ENCODE measurements at regions not wholly inside any gene's neighbourhood (a gene's known extent, or its start where the extent isn't known, plus 50 kb on each side); places are given as distances from the start of the nearest gene placed in this dataset.
"Not testable (repeated sequence)": the region's sequence is repeated elsewhere in the genome, so short reads cannot be mapped to it uniquely, and the experiment has no call there.

GRCh38 chr5:162956570-162956969 is 480.8 kb upstream of the CCNG1 start:
- Histone ChIP-seq H3K4me1 (ENCODE audit: control insufficient read depth in 1 of 2, insufficient read depth in 1 of 2, low read depth in 1 of 2, low read length in 1 of 2) (no peaks in the 10 kb centered on the region), H3K27ac (no peak overlapping the region), H3K36me3 (no peaks in the 10 kb centered on the region), H3K27me3 (no peaks in the 10 kb centered on the region), H3K9me3 (no peaks in the 10 kb centered on the region), H3K4me3 (ENCODE audit: low read depth in 1 of 2, low read length in 1 of 2) (no peak overlapping the region)
- no peak for TF ChIP-seq CTCF (IDR thresholded peaks at IDR 0.05)

DNA sequence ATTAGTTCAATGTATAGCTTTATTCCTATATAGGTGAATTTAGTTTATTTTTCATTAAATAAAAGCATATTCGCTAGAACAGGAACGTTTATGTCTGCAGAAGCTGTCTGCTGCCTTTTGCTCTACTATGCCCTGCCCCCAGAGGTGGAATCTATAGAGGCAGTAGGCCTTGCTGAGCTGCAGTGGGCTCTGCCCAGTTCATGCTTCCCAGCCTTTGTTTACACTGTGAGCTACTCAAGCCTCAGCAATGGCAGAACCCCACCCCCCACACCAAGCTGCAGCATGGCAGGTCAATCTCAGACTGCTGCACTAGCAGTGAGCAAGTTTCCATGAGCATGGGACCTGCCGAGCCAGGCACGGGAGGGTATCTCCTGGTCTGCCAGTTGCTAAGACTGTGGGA is 473.3 kb upstream of the CCNG1 start:
- not testable (repeated sequence) for H3K27ac ChIP-seq, H3K27me3 ChIP-seq

DNA sequence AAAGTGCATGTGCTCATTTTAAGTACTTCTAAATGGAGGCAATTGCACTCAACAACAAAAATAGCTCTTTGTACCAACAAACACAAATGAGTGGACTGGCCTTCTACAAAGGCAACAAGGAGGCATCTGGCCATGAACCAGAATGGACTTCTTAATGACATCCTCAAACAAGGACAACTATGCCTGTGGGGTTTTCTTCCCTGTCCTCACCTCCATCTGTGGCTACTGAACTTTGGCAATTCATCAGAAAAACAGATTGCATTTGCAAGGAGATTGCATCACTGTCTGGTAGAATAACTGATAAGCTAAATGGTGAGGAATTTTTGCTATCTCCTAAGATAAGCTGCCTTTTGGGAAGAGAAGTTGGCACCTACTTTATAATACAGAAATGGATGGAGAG is 447.3 kb upstream of the CCNG1 start:
- no peak for TF ChIP-seq CTCF (IDR thresholded peaks at IDR 0.05)

More for the DNA sequence above, 473.3 kb upstream of the CCNG1 start:
- H3K4me1 ChIP-seq (ENCODE audit: control insufficient read depth in 1 of 2, insufficient read depth in 1 of 2, low read depth in 1 of 2, low read length in 1 of 2); H3K9me3 ChIP-seq; H3K4me3 ChIP-seq (ENCODE audit: low read depth in 1 of 2, low read length in 1 of 2); H3K36me3 ChIP-seq: not testable (repeated sequence)

DNA sequence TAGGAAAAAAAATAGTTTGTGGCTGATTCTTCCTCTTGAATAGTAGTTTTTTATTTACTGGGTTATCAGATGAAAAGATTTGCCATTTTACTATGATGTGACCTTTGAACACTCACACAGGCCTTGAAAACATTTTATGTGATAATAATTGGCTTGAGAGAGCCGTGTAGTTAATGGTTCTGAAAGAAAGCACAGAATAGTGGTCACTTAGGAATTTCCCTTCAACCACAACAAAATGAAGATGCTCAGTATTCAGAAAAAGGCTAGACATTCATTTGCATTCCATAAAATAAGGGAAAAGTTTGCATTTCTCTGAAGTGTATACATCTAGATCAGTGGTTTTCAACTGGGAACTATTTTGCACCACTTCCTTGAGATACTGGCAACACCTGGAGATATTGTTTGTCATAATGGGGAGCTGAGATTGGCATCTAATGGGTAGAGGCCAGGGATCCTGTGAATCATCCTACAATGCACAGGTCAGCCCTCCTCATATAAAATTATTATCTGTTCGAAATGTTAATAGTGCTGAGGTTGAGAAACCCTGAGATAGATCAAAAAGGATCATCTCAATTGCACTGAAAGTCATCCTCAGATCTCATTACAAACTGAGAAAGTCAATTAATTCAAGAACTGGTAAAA is 446.4 kb upstream of the CCNG1 start:
- Histone ChIP-seq H3K4me1 (ENCODE audit: control insufficient read depth in 1 of 2, insufficient read depth in 1 of 2, low read depth in 1 of 2, low read length in 1 of 2) (no peaks in the 10 kb centered on the region), H3K27ac (no peak overlapping the region), H3K36me3 (no peaks in the 10 kb centered on the region), H3K9me3 (no peaks in the 10 kb centered on the region), H3K27me3 (no peaks in the 10 kb centered on the region), H3K4me3 (ENCODE audit: low read depth in 1 of 2, low read length in 1 of 2) (no peak overlapping the region)
- no peak for TF ChIP-seq CTCF (IDR thresholded peaks at IDR 0.05)

More for the DNA sequence above, 447.3 kb upstream of the CCNG1 start:
- Histone ChIP-seq H3K9me3 (no peaks in the 10 kb centered on the region), H3K36me3 (no peaks in the 10 kb centered on the region), H3K4me3 (ENCODE audit: low read depth in 1 of 2, low read length in 1 of 2) (no peak overlapping the region), H3K27ac (no peak overlapping the region), H3K27me3 (no peaks in the 10 kb centered on the region), H3K4me1 (ENCODE audit: control insufficient read depth in 1 of 2, insufficient read depth in 1 of 2, low read depth in 1 of 2, low read length in 1 of 2) (no peaks in the 10 kb centered on the region)

DNA sequence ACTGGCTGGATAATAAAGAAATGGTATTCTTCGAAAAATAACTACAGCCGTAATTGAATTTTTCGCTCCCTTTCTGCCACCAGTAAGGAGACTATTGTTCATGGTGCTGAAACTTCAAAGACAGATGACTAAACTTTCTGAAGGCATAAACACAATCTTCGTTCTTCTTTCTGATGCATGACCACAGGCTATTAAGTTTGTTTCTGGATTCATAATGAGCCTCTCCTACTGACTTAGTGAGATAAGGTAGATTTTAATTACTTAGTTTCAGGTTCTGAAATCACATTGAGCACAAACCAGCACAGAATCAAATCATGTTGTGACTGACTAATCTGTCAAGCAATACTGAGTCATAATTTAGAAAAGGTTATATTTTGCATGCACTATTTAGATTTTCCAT is 441.8 kb upstream of the CCNG1 start:
- Histone ChIP-seq H3K9me3 (no peaks in the 10 kb centered on the region), H3K4me3 (ENCODE audit: low read depth in 1 of 2, low read length in 1 of 2) (no peak overlapping the region), H3K36me3 (no peaks in the 10 kb centered on the region), H3K27ac (no peak overlapping the region), H3K27me3 (no peaks in the 10 kb centered on the region), H3K4me1 (ENCODE audit: control insufficient read depth in 1 of 2, insufficient read depth in 1 of 2, low read depth in 1 of 2, low read length in 1 of 2) (no peaks in the 10 kb centered on the region)
- TF ChIP-seq CTCF (IDR thresholded peaks at IDR 0.05) = no peak

- H3K4me1 ChIP-seq (ENCODE audit: control insufficient read depth in 1 of 2, insufficient read depth in 1 of 2, low read depth in 1 of 2, low read length in 1 of 2) = no peaks in the 10 kb centered on the region
- no peaks in the 10 kb centered on the region for H3K36me3 ChIP-seq
- H3K4me3 ChIP-seq (ENCODE audit: low read depth in 1 of 2, low read length in 1 of 2) = no peak overlapping the region
- no peaks in the 10 kb centered on the region for H3K27me3 ChIP-seq
- H3K9me3 ChIP-seq = no peaks in the 10 kb centered on the region
- H3K27ac ChIP-seq = no peak overlapping the region
- no peak for TF ChIP-seq CTCF (IDR thresholded peaks at IDR 0.05)
Observed at GRCh38 chr5:162996053-162996452, 441.3 kb upstream of the CCNG1 start.

Data from neutrophil (primary cell).